Thymus (tissue), 11 donors: ENCODE measurements at regions not wholly inside any gene's neighbourhood (a gene's known extent, or its start where the extent isn't known, plus 50 kb on each side); places are given as distances from the start of the nearest gene placed in this dataset.

Source experiments
- DNase-seq, 9 donors: peaks; one replicate each; pipeline ENCODE4 v3.0.0-alpha.2; 2013; ENCODE audit warnings: low spot score in 9 of 9, low read depth in 6 of 9, missing footprints in 1 of 9
- H3K27ac ChIP-seq, 2 donors: one replicate each; pipeline ENCODE4 v1.5.1; 2013; ENCODE audit warnings: control low read depth in 1 of 2, low read depth in 1 of 2, low read length in 1 of 2, mild to moderate bottlenecking in 1 of 2, moderate library complexity in 1 of 2
- H3K27me3 ChIP-seq, 2 donors: one replicate each; pipeline ENCODE4 v1.5.1; 2013; ENCODE audit warnings: low read length in 1 of 2; ENCODE audit not compliant: control insufficient read depth in 2 of 2, insufficient read depth in 1 of 2
- H3K36me3 ChIP-seq, 2 donors: one replicate each; pipeline ENCODE4 v1.5.1; 2013; ENCODE audit warnings: low read length in 1 of 2, mild to moderate bottlenecking in 1 of 2, moderate library complexity in 1 of 2; ENCODE audit not compliant: control insufficient read depth in 2 of 2, insufficient read depth in 2 of 2
- H3K4me1 ChIP-seq, 2 donors: one replicate each; pipeline ENCODE4 v1.5.1; 2013; ENCODE audit warnings: low read length in 2 of 2; ENCODE audit not compliant: control insufficient read depth in 2 of 2, insufficient read depth in 2 of 2
- H3K4me3 ChIP-seq, 2 donors: one replicate each; pipeline ENCODE4 v1.5.1; 2013; ENCODE audit warnings: low read length in 2 of 2, control low read depth in 1 of 2, mild to moderate bottlenecking in 1 of 2
- H3K9me3 ChIP-seq, 2 donors: one replicate each; pipeline ENCODE4 v1.5.1; 2013; ENCODE audit warnings: low read length in 1 of 2, mild to moderate bottlenecking in 1 of 2; ENCODE audit not compliant: control insufficient read depth in 2 of 2, insufficient read depth in 1 of 2
- WGBS: extraction: QIAGEN DNeasy Blood & Tissue Kit; methylation state at CpG from one replicate; pipeline ENCODE4 v1.1.7; 2013; 5-methylcytosine and 5-hydroxymethylcytosine counted together
- donor health status: healthy.

- Histone ChIP-seq H3K27ac (no peak overlapping the region), H3K36me3 (no peaks in the 10 kb centered on the region), H3K4me3 (no peak overlapping the region), H3K27me3 (no peaks in the 10 kb centered on the region), H3K4me1 (no peaks in the 10 kb centered on the region), H3K9me3 (no peaks in the 10 kb centered on the region)
- 80% methylated on average over 2 of the region's 2 CpGs for WGBS
- no peak for DNase-seq
Observed at GRCh38 chr2:21454839-21455238, 331.1 kb downstream of the TDRD15 start.

- H3K36me3 ChIP-seq: no peaks in the 10 kb centered on the region
- H3K27ac ChIP-seq: no peak overlapping the region
- no peaks in the 10 kb centered on the region for H3K9me3 ChIP-seq
- H3K4me3 ChIP-seq: no peak overlapping the region
- DNase-seq: no peak
- no peaks in the 10 kb centered on the region for H3K4me1 ChIP-seq
- H3K27me3 ChIP-seq: no peaks in the 10 kb centered on the region
- 82% methylated on average over 3 of the region's 3 CpGs for WGBS
Observed at GRCh38 chr2:21461754-21462240, 338.0 kb downstream of the TDRD15 start.

- H3K27ac ChIP-seq: no peak overlapping the region
- H3K4me3 ChIP-seq: no peak overlapping the region
- no peaks in the 10 kb centered on the region for H3K36me3 ChIP-seq
- no peaks in the 10 kb centered on the region for H3K9me3 ChIP-seq
- 91% methylated on average over 1 of the region's 1 CpG for WGBS
- DNase-seq: no peak
- no peaks in the 10 kb centered on the region for H3K4me1 ChIP-seq
- H3K27me3 ChIP-seq: no peaks in the 10 kb centered on the region
Observed at GRCh38 chr2:21466341-21466927, 342.7 kb downstream of the TDRD15 start.

- no peak for DNase-seq
- Histone ChIP-seq H3K27ac (no peak overlapping the region), H3K27me3 (no peaks in the 10 kb centered on the region), H3K4me3 (no peak overlapping the region), H3K9me3 (no peaks in the 10 kb centered on the region), H3K36me3 (no peaks in the 10 kb centered on the region), H3K4me1 (no peaks in the 10 kb centered on the region)
- WGBS: 89% methylated on average over 1 of the region's 1 CpG
Observed at GRCh38 chr2:21467280-21467818, 343.6 kb downstream of the TDRD15 start.

- no peak overlapping the region for H3K4me3 ChIP-seq
- DNase-seq: no peak
- no peaks in the 10 kb centered on the region for H3K4me1 ChIP-seq
- H3K27me3 ChIP-seq: no peaks in the 10 kb centered on the region
- H3K9me3 ChIP-seq: no peaks in the 10 kb centered on the region
- H3K36me3 ChIP-seq: no peaks in the 10 kb centered on the region
- WGBS: 87% methylated on average over 2 of the region's 2 CpGs
- no peak overlapping the region for H3K27ac ChIP-seq
Observed at GRCh38 chr2:21467910-21468309, 344.1 kb downstream of the TDRD15 start.

GRCh38 chr2:21468624-21469023 lies 344.9 kb downstream of the TDRD15 start:
- H3K27ac ChIP-seq: no peak overlapping the region
- H3K9me3 ChIP-seq: no peaks in the 10 kb centered on the region
- DNase-seq: no peak
- H3K4me3 ChIP-seq: no peak overlapping the region
- H3K27me3 ChIP-seq: no peaks in the 10 kb centered on the region
- no peaks in the 10 kb centered on the region for H3K36me3 ChIP-seq
- WGBS: 83% methylated on average over 4 of the region's 4 CpGs
- no peaks in the 10 kb centered on the region for H3K4me1 ChIP-seq

- no peaks in the 10 kb centered on the region for H3K4me1 ChIP-seq
- H3K27ac ChIP-seq: no peak overlapping the region
- no peak for DNase-seq
- no peaks in the 10 kb centered on the region for H3K9me3 ChIP-seq
- no peaks in the 10 kb centered on the region for H3K27me3 ChIP-seq
- no peaks in the 10 kb centered on the region for H3K36me3 ChIP-seq
- WGBS: 81% methylated on average over 2 of the region's 2 CpGs
- no peak overlapping the region for H3K4me3 ChIP-seq
Observed at GRCh38 chr2:21469158-21469557, 345.4 kb downstream of the TDRD15 start.

- Histone ChIP-seq H3K4me1 (no peaks in the 10 kb centered on the region), H3K4me3 (no peak overlapping the region), H3K36me3 (no peaks in the 10 kb centered on the region), H3K27me3 (no peaks in the 10 kb centered on the region), H3K27ac (no peak overlapping the region), H3K9me3 (no peaks in the 10 kb centered on the region)
- DNase-seq: no peak
- 80% methylated on average over 4 of the region's 4 CpGs for WGBS
Observed at GRCh38 chr2:21469564-21469963, 345.8 kb downstream of the TDRD15 start.

- no peak overlapping the region for H3K27ac ChIP-seq
- no peaks in the 10 kb centered on the region for H3K36me3 ChIP-seq
- no peak for DNase-seq
- no peak overlapping the region for H3K4me3 ChIP-seq
- 91% methylated on average over 2 of the region's 2 CpGs for WGBS
- H3K4me1 ChIP-seq: no peaks in the 10 kb centered on the region
- H3K9me3 ChIP-seq: peaks cover 0 to 7% of the 10 kb centered on the region in 2 donors
- no peaks in the 10 kb centered on the region for H3K27me3 ChIP-seq
Observed at GRCh38 chr2:21480162-21480561, 356.4 kb downstream of the TDRD15 start.
